ENCODE measurements at regions not wholly inside any gene's neighbourhood (a gene's known extent, or its start where the extent isn't known, plus 50 kb on each side); places are given as distances from the start of the nearest gene placed in this dataset.

DNA sequence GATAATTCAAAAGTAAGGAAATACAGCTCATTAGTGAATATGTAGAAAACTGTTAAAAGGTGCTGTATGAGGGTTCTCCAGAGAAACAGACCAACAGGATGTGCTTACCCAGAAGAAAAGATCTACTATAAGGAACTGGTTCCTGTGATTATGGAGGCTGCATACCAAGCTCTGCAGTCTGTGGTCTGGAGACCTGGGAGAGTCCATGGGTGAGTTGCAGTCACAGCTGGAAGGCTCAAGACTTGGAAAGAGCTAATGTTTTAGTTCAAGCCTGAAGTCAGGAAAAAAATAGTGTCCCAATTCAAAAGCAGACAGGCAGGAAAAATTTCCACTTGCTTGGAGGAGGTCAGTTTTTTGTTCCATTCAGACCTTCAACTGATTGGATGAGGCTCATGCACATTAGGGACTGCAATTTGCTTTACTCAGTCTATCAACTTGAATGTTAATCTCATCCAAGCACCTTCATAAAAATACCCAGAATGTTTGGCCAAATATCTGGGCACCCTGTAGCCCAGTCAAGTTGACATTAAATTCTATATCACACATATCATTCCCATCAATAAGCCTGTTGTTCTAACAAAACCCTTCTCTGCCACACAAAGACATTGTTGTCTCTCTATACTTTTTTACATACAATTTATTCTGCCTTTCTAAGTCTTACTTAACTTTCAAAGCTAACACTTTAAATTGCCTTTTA lies 197.9 kb upstream of the KLF6 start:
- H3K9me3 Mint-ChIP-seq (ENCODE audit: unreplicated experiment) = no peaks in the 10 kb centered on the region
- no peaks in the 10 kb centered on the region for H3K27me3 Mint-ChIP-seq (ENCODE audit: insufficient read depth, unreplicated experiment)
- BruUV-seq (replicated peaks) = no TSS peak
- CTCF ChIA-PET = no interaction called here
- no peaks in the 10 kb centered on the region for H3K27me3 ChIP-seq (replicated peaks; ENCODE audit: control insufficient read depth, insufficient read depth, low read length)
- no peak overlapping the region for H3K4me3 ChIP-seq (ENCODE audit: low read depth, low read length)
- intact Hi-C loops (cut with micrococcal nuclease; ENCODE audit: unreplicated experiment) = no loop called here
- no peak overlapping the region for H3K27ac Mint-ChIP-seq (ENCODE audit: unreplicated experiment)
- H3K4me1 ChIP-seq = peaks cover 7% of the 10 kb centered on the region
- peaks cover 7% of the 10 kb centered on the region for H3K4me1 Mint-ChIP-seq (ENCODE audit: low read depth, unreplicated experiment)
- POLR2A ChIA-PET = no interaction called here
- H3K36me3 Mint-ChIP-seq (ENCODE audit: insufficient read depth, unreplicated experiment) = no peaks in the 10 kb centered on the region
- no peak for DNase-seq
- no peak for TF ChIP-seq CTCF (IDR thresholded peaks at IDR 0.05; ENCODE audit: insufficient read depth in 1 of 2, low read depth in 1 of 2, low read length in 1 of 2, severe bottlenecking in 1 of 2, unreplicated experiment in 1 of 2)
- no peak overlapping the region for H3K4me3 Mint-ChIP-seq (ENCODE audit: unreplicated experiment)
- no peaks in the 10 kb centered on the region; the same call in 1 of the 2 replicates for H3K9me3 ChIP-seq
- H3K36me3 ChIP-seq (ENCODE audit: control insufficient read depth, insufficient read depth, low read length) = no peaks in the 10 kb centered on the region

- Mint-ChIP-seq H3K4me1 (ENCODE audit: low read depth, unreplicated experiment) (no peaks in the 10 kb centered on the region), H3K27ac (ENCODE audit: unreplicated experiment) (no peak overlapping the region), H3K27me3 (ENCODE audit: insufficient read depth, unreplicated experiment) (no peaks in the 10 kb centered on the region), H3K9me3 (ENCODE audit: unreplicated experiment) (no peaks in the 10 kb centered on the region), H3K4me3 (ENCODE audit: unreplicated experiment) (no peak overlapping the region), H3K36me3 (ENCODE audit: insufficient read depth, unreplicated experiment) (no peaks in the 10 kb centered on the region)
- Histone ChIP-seq H3K36me3 (ENCODE audit: control insufficient read depth, insufficient read depth, low read length) (no peaks in the 10 kb centered on the region), H3K9me3 (no peaks in the 10 kb centered on the region; the same call in 1 of the 2 replicates), H3K4me3 (ENCODE audit: low read depth, low read length) (no peak overlapping the region), H3K27me3 (replicated peaks; ENCODE audit: control insufficient read depth, insufficient read depth, low read length) (no peaks in the 10 kb centered on the region), H3K4me1 (no peaks in the 10 kb centered on the region)
- BruUV-seq (replicated peaks) = no TSS peak
- ChIA-PET CTCF (no interaction called here), POLR2A (no interaction called here)
- intact Hi-C loops (cut with micrococcal nuclease; ENCODE audit: unreplicated experiment) = no loop called here
- no peak for DNase-seq
- no peak for TF ChIP-seq CTCF (IDR thresholded peaks at IDR 0.05; ENCODE audit: insufficient read depth in 1 of 2, low read depth in 1 of 2, low read length in 1 of 2, severe bottlenecking in 1 of 2, unreplicated experiment in 1 of 2)
Measured at GRCh38 chr10:3981300-3981699, 196.3 kb upstream of the KLF6 start.

DNA sequence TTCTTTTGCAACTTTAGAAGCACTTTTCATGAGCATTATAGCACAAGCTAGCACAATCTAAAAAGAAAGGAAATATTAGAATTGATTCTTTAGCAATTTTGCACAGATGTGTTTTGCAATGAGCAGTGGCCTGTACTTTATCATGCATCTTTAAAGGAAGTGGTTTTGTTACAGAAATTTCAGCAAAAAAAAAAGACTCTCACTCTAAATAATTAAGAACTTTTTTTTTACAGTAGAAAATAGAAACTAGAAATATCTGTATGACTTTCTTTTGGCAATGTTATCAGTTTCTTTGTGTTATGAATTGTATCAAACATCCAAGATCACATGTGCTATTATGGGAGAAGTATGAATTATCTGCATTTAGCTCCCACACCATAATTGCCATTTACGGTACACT lies 195.7 kb upstream of the KLF6 start:
- no TSS peak for BruUV-seq (replicated peaks)
- no peaks in the 10 kb centered on the region for H3K36me3 ChIP-seq (ENCODE audit: control insufficient read depth, insufficient read depth, low read length)
- no peaks in the 10 kb centered on the region for H3K36me3 Mint-ChIP-seq (ENCODE audit: insufficient read depth, unreplicated experiment)
- TF ChIP-seq CTCF (IDR thresholded peaks at IDR 0.05; ENCODE audit: insufficient read depth in 1 of 2, low read depth in 1 of 2, low read length in 1 of 2, severe bottlenecking in 1 of 2, unreplicated experiment in 1 of 2) = no peak
- DNase-seq = no peak
- H3K27ac Mint-ChIP-seq (ENCODE audit: unreplicated experiment) = no peak overlapping the region
- POLR2A ChIA-PET = no interaction called here
- intact Hi-C loops (cut with micrococcal nuclease; ENCODE audit: unreplicated experiment) = no loop called here
- no peak overlapping the region for H3K4me3 Mint-ChIP-seq (ENCODE audit: unreplicated experiment)
- H3K27me3 Mint-ChIP-seq (ENCODE audit: insufficient read depth, unreplicated experiment) = no peaks in the 10 kb centered on the region
- no peak overlapping the region for H3K4me3 ChIP-seq (ENCODE audit: low read depth, low read length)
- H3K4me1 Mint-ChIP-seq (ENCODE audit: low read depth, unreplicated experiment) = no peaks in the 10 kb centered on the region
- CTCF ChIA-PET = no interaction called here
- H3K9me3 Mint-ChIP-seq (ENCODE audit: unreplicated experiment) = no peaks in the 10 kb centered on the region
- peaks cover under 1% of the 10 kb centered on the region; the same call in 1 of the 2 replicates for H3K9me3 ChIP-seq
- H3K4me1 ChIP-seq = no peaks in the 10 kb centered on the region
- H3K27me3 ChIP-seq (replicated peaks; ENCODE audit: control insufficient read depth, insufficient read depth, low read length) = no peaks in the 10 kb centered on the region
